ENCODE measurements at regions not wholly inside any gene's neighbourhood (a gene's known extent, or its start where the extent isn't known, plus 50 kb on each side); places are given as distances from the start of the nearest gene placed in this dataset.

GRCh38 chr5:114099161-114099560, 262.7 kb upstream of the KCNN2 start (continued):
- TF ChIP-seq, protein P1, sequence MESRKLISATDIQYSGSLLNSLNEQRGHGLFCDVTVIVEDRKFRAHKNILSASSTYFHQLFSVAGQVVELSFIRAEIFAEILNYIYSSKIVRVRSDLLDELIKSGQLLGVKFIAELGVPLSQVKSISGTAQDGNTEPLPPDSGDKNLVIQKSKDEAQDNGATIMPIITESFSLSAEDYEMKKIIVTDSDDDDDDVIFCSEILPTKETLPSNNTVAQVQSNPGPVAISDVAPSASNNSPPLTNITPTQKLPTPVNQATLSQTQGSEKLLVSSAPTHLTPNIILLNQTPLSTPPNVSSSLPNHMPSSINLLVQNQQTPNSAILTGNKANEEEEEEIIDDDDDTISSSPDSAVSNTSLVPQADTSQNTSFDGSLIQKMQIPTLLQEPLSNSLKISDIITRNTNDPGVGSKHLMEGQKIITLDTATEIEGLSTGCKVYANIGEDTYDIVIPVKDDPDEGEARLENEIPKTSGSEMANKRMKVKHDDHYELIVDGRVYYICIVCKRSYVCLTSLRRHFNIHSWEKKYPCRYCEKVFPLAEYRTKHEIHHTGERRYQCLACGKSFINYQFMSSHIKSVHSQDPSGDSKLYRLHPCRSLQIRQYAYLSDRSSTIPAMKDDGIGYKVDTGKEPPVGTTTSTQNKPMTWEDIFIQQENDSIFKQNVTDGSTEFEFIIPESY (IDR thresholded peaks at IDR 0.05; ENCODE audit: extremely low read depth, insufficient replicate concordance, low read length), result no peak
- TF ChIP-seq EGR1 (IDR thresholded peaks at IDR 0.05; ENCODE audit: low read depth) (no peak), TCF7L2 (IDR thresholded peaks at IDR 0.05; ENCODE audit: borderline replicate concordance, extremely low read depth, insufficient read depth, insufficient read length) (no peak), SP1 (IDR thresholded peaks at IDR 0.05; ENCODE audit: low read depth) (no peak), MAX (IDR thresholded peaks at IDR 0.05) (no peak), CTCF (IDR thresholded peaks at IDR 0.05 in 2 of 3, conservative IDR thresholded peaks at IDR 0.05 in 1 of 3; ENCODE audit: borderline replicate concordance in 1 of 3, insufficient read depth in 1 of 3, low read depth in 2 of 3, low read length in 2 of 3) (no peak), EZH2 (IDR thresholded peaks at IDR 0.05) (no peak), ZNF274 (IDR thresholded peaks at IDR 0.05; ENCODE audit: low read depth, low read length) (no peak), CBX3 (IDR thresholded peaks at IDR 0.05; ENCODE audit: low read depth) (no peak)

DNA sequence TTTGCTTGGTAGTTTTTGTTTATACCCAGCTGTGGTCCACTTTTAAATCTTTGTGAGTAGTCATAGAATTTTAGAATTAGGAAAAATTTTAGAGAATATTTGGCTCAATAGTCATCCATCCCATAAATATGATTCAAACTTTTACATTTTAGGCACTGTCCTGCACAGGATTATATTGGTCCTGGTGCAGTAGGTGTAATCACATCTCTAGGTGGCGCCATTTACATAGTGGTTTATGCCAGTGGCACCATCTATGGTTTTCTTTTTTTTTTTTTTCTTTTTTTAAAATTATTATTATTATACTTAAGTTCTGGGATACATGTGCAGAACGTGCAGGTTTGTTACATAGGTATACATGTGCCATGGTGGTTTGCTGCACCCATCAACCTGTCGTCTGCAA, 260.7 kb upstream of the KCNN2 start:
- RAD21 ChIA-PET (ENCODE audit: low non-redundant PET in 1 of 2, low total read pairs in 2 of 2, uncharacterized antibody in 2 of 2, unreplicated experiment in 2 of 2), result no interaction called here
- peaks cover under 1% of the 10 kb centered on the region; the same call in 1 of the 2 replicates for H4K20me1 ChIP-seq (ENCODE audit: insufficient read depth)
- ATAC-seq, result peak; percentile 80

More for the DNA sequence above, 260.7 kb upstream of the KCNN2 start:
- Histone ChIP-seq H3K79me2 (ENCODE audit: insufficient read depth, low read length) (no peaks in the 10 kb centered on the region), H3K4me3 (replicated peaks in 1 of 2; ENCODE audit: low read depth in 1 of 2, low read length in 2 of 2) (no peak overlapping the region), H3K27ac (ENCODE audit: low read depth, low read length) (no peak overlapping the region), H3K4me2 (ENCODE audit: low read length) (no peak overlapping the region), H3K27me3 (ENCODE audit: insufficient read depth, low read length) (0 out of 2 replicates have a peak, but pooled peaks cover 8% of the 10 kb centered on the region), H3K9me2 (ENCODE audit: insufficient read depth) (no peaks in the 10 kb centered on the region), H3K36me3 (ENCODE audit: control insufficient read depth in 1 of 2, insufficient read depth in 2 of 2, low read length in 2 of 2) (no peaks in the 10 kb centered on the region), H3K9ac (ENCODE audit: low read length) (no peak overlapping the region), H3K9me3 (ENCODE audit: control insufficient read depth in 1 of 2, insufficient read depth in 1 of 2, low read depth in 1 of 2, low read length in 2 of 2) (no peaks in the 10 kb centered on the region), H3K4me1 (ENCODE audit: control insufficient read depth in 1 of 2, insufficient read depth in 2 of 2, low read length in 2 of 2) (no peaks in the 10 kb centered on the region), H2AFZ (ENCODE audit: low read depth, low read length, poor library complexity, severe bottlenecking) (no peak overlapping the region)
- DNase-seq (ENCODE audit: low read depth, low spot score), result peak; percentile 26
- TF ChIP-seq EGR1 (IDR thresholded peaks at IDR 0.05; ENCODE audit: low read depth) (no peak), ZNF274 (IDR thresholded peaks at IDR 0.05; ENCODE audit: low read depth, low read length) (no peak), SP1 (IDR thresholded peaks at IDR 0.05; ENCODE audit: low read depth) (no peak), SRF (IDR thresholded peaks at IDR 0.05; ENCODE audit: low read depth) (no peak), CTCF (IDR thresholded peaks at IDR 0.05 in 2 of 3, conservative IDR thresholded peaks at IDR 0.05 in 1 of 3; ENCODE audit: borderline replicate concordance in 1 of 3, insufficient read depth in 1 of 3, low read depth in 2 of 3, low read length in 2 of 3) (peak; percentile 44 to 50 (median 48); a peak in 4 of 6 replicates), RAD21 (IDR thresholded peaks at IDR 0.05; ENCODE audit: low read depth) (peak; percentile 62), EZH2phosphoT487 (IDR thresholded peaks at IDR 0.05; ENCODE audit: borderline replicate concordance) (no peak)
- POLR2A ChIA-PET, result no interaction called here
- CTCF ChIA-PET, result interaction anchor here (0.6 to 1.1 kb wide), 3 partner anchors 12 to 422 kb away, joined by 3 to 4 read pairs (median 3); no protein-coding TSS in a partner anchor
- no TSS peak for BruUV-seq (replicated peaks)
- intact Hi-C loops (cut with micrococcal nuclease), result loop anchor here (2.0 to 10.0 kb wide), 5 partner anchors 244 to 1146 kb away; no protein-coding TSS in a partner anchor
